Medulla oblongata (tissue), 1 donor: ENCODE measurements at regions not wholly inside any gene's neighbourhood (a gene's known extent, or its start where the extent isn't known, plus 50 kb on each side); places are given as distances from the start of the nearest gene placed in this dataset.

ENCODE experiments used
- DNase-seq: peaks from one replicate; pipeline ENCODE4 v3.0.0-alpha.2; 2015; ENCODE audit errors: extremely low spot score

GRCh38 chr1:116322752-116323405 lies 50.2 kb upstream of the ATP1A1 start:
- DNase-seq, result no peak
